GM10248 (cell line): ENCODE measurements at regions not wholly inside any gene's neighbourhood (a gene's known extent, or its start where the extent isn't known, plus 50 kb on each side); places are given as distances from the start of the nearest gene placed in this dataset.

Source experiments
- CTCF ChIA-PET: fragments of 300-600 bp; sonication (Branson Sonifier 250); formaldehyde crosslinking; extraction: SDS; loops from one replicate; lab custom pipeline; 2021; ENCODE audit warnings: antibody characterized with exemption; lab: Yijun Ruan, JAX
- POLR2A ChIA-PET: fragments of 350-650 bp; sonication (Branson Sonifier 250); formaldehyde crosslinking; extraction: SDS; loops from one replicate; lab custom pipeline; 2020; ENCODE audit warnings: antibody characterized with exemption; lab: Yijun Ruan, JAX
- DNase-seq: peaks from one replicate; pipeline ENCODE4 v3.0.0; 2012; ENCODE audit errors: extremely low spot score
- TF ChIP-seq, protein P1 (sequence below): IDR thresholded peaks from 2 replicates; pipeline ENCODE4 v1.5.1; 2012; ENCODE audit warnings: mild to moderate bottlenecking, low read depth; ENCODE audit errors: extremely low read depth, missing control alignments, control extremely low read depth

DNA sequence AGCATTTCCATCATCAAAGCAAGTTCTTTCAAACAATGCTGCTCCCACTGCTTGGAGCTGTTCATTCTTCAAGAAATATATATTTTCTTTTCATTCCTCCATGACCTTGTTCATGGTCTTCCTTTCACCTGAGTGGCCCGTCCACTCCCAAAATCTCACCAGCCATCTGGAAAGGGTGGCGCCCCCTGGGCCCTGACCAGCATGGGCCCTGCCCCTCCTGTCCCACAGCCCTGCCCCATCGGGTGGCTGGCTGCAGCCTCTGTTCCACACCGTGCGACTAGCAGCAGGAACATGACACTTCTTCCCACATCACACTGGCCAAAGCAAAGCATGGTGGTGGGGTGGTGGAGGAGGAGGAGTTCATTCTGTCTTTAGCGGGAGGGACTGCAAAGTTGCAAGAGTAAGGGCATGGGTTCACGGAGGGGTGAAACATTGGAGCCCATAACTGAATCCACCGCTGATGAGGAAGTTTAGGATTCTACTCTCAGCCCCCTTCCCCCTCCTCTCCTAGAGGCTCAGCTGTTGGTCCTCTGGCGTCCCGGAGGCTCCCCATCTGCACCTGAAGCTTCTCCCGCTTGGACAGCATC is 195.2 kb upstream of the SLC24A3 start:
- no peak for DNase-seq
- ChIA-PET CTCF (interaction anchor here (1.2 to 1.6 kb wide), 2 partner anchors 13 to 189 kb away, joined by 3 read pairs; no protein-coding TSS in a partner anchor), POLR2A (no interaction called here)
- TF ChIP-seq, protein P1, sequence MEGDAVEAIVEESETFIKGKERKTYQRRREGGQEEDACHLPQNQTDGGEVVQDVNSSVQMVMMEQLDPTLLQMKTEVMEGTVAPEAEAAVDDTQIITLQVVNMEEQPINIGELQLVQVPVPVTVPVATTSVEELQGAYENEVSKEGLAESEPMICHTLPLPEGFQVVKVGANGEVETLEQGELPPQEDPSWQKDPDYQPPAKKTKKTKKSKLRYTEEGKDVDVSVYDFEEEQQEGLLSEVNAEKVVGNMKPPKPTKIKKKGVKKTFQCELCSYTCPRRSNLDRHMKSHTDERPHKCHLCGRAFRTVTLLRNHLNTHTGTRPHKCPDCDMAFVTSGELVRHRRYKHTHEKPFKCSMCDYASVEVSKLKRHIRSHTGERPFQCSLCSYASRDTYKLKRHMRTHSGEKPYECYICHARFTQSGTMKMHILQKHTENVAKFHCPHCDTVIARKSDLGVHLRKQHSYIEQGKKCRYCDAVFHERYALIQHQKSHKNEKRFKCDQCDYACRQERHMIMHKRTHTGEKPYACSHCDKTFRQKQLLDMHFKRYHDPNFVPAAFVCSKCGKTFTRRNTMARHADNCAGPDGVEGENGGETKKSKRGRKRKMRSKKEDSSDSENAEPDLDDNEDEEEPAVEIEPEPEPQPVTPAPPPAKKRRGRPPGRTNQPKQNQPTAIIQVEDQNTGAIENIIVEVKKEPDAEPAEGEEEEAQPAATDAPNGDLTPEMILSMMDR = no peak

DNA sequence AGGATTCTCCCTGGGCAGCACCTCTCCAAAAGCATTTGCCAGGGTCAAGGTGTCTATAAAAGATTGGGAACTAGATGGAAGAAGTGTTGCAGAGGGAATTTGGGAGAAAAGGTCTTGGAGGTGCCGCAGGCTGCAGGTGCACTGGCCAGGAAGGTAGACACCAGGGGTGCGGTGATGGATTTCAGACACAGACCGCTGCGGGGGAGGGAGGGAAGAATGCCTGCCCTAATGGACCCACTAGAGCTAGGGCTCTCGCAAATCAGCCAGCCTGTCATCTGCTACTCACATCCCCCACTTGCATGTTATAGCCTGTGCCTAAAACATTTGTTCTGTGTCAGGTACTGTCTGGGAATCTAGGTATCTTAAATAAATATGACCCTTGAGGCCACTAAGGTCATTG is 193.6 kb upstream of the SLC24A3 start:
- ChIA-PET POLR2A (no interaction called here), CTCF (interaction anchor here (1.2 to 1.6 kb wide), 3 partner anchors 9 to 449 kb away, joined by 3 to 4 read pairs (median 3); no protein-coding TSS in a partner anchor)
- TF ChIP-seq, protein P1 = no peak
- no peak for DNase-seq

DNA sequence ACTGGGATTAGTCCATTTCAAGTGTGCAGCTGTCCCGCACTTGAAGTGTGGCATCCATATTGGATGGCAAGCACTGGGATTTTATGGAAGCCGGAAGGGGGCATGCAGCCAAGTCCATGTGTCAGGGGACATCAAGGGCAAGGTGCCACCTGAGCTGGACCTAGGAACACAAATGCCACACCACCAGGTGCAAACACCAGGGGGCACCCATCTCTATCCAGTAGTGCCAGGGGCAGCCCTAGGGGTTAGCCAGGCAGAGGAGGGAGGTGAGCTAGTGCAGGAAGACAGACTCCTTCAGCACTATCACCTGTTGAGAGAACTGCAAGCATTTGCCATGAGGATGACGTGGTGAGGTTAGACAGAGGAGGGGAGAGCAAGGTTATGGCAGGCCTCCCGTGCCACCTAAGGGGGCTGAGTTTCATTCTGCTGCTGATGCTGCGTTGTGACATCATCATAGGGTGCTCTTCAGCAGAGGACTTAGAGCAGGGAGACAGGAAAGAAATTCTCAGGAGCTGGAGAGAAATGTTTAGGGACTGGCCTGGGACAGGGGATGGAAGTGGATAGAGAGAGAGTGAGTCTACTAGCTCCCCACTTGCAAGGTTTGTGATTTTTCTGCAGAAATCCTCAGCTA is 192.6 kb upstream of the SLC24A3 start:
- TF ChIP-seq, protein P1 = no peak
- ChIA-PET CTCF (interaction anchor here (1.0 to 1.6 kb wide), 3 partner anchors 10 to 450 kb away, joined by 3 to 4 read pairs (median 4); no protein-coding TSS in a partner anchor), POLR2A (no interaction called here)
- DNase-seq = no peak

DNA sequence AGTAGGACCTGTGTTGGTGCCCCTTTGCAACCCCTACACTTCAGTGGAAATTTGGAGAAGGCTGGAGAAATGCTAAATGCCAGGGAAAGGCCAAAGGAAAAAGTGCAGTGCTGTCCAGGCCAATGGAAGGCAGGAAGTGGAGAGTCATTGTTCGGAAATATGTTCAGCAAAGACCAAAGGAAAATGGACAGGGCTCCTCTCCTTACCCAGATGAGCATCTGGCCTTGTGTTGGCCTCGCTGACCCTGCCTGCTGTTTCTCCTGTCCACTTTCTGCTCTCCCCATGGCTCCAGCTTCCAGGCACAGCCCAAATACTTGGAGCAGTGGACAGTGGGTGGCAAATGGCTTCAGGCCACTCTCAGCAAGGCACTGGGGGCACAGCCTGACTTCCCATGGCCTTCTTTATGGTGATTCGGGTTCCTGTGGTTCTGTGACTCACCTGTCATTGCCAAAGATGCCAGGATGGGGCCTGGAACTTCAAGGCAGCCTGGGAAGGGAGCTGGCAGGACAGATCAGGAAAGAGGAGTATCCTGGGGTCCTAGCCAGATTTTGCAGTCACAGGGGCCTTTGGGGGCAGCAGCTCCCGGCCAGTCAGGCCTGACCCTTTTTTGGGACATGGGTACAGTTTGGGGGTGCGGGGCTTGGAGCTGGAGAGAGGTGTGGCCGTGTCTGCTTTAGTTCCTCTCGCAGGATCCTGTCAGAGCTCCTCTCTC is 190.9 kb upstream of the SLC24A3 start:
- TF ChIP-seq, protein P1 = no peak
- ChIA-PET CTCF (interaction anchor here (0.8 to 1.6 kb wide), 3 partner anchors 9 to 50 kb away, joined by 3 to 5 read pairs (median 3); no protein-coding TSS in a partner anchor), POLR2A (no interaction called here)
- DNase-seq = no peak

DNA sequence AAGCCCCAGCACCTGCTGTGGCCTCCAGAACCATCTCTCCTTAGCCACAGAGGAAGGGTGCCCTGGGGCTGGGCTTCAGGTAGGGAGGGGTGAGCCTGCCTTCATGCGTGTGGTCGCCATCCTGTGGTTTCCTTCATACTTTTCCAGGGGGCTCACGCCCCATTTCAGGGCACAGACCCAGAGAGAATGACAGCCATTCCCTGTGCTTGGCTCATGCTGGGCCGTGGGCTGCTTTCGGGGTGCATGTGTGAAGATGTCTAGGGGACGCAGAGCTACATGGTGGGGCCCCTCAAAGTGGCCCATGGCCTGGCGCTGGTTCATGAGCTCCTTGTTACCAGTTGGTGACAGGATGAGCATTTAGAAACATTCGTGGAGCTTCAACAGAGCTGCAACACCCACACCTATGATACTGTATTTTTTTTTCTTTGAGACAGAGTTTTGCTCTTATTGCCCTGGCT is 190.3 kb upstream of the SLC24A3 start:
- ChIA-PET POLR2A (no interaction called here), CTCF (interaction anchor here (1.2 to 1.6 kb wide), 2 partner anchors 12 to 49 kb away, joined by 3 to 5 read pairs; no protein-coding TSS in a partner anchor)
- TF ChIP-seq, protein P1 = no peak
- no peak for DNase-seq

DNA sequence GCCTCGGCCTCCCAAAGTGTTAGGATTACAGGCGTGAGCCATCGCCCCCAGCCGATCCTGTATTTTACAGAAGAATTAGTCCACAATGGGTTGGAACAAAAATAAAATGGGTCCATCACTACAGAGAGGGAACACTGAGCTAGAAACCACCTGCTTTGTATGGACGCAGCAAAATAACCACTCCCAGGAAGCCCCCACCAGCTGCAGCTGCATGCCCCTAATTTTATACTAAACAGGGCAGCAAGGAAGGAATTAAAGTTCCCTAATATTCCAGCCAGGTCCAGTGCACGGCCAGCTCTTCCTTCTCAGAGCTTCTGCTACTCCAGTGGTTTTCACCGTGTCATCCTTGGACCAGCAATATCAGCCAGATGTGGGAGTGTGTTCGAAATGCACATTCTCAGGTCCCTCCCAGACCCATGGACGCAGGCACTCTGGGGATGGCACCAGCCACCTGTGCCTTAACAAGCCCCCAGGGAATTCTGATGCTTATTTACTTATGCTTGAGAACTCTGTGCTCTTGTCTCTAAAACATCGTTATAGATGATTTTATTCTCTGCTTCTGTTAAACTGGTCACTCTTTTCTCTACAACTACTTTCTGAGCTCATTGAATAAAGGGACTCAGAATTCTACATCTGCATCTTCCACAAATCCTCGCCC is 189.5 kb upstream of the SLC24A3 start:
- CTCF ChIA-PET = interaction anchor here (1.2 to 1.6 kb wide), 2 partner anchors 13 to 49 kb away, joined by 3 to 5 read pairs; no protein-coding TSS in a partner anchor
- TF ChIP-seq, protein P1 = no peak

More for the DNA sequence above, 189.5 kb upstream of the SLC24A3 start:
- DNase-seq = no peak
- POLR2A ChIA-PET = no interaction called here
